GM18498 (cell line): ENCODE measurements at regions not wholly inside any gene's neighbourhood (a gene's known extent, or its start where the extent isn't known, plus 50 kb on each side); places are given as distances from the start of the nearest gene placed in this dataset.
A peak's percentile ranks its signal among the peaks of the same experiment; 100 is the strongest.

Experiments
- ATAC-seq: cut with Tn5 transposase; IDR thresholded peaks from one replicate; pipeline ENCODE4 v1.9.1; 2021; ENCODE audit warnings: mild to moderate bottlenecking, moderate library complexity; ENCODE audit not compliant: unreplicated experiment

- no peak for ATAC-seq
Measured at GRCh38 chr2:15789381-15790062, 150.8 kb upstream of the MYCN start.

GRCh38 chr2:15790326-15790725 lies 150.0 kb upstream of the MYCN start:
- ATAC-seq, result no peak

GRCh38 chr2:15790838-15791237 lies 149.5 kb upstream of the MYCN start:
- no peak for ATAC-seq

- no peak for ATAC-seq
Measured at GRCh38 chr2:15791294-15791693, 149.1 kb upstream of the MYCN start.

- ATAC-seq, result no peak
Measured at GRCh38 chr2:15792331-15792730, 148.0 kb upstream of the MYCN start.

GRCh38 chr2:15793078-15793913 lies 147.1 kb upstream of the MYCN start:
- no peak for ATAC-seq

- ATAC-seq, result no peak
Measured at GRCh38 chr2:15793978-15794377, 146.4 kb upstream of the MYCN start.

- no peak for ATAC-seq
Measured at GRCh38 chr2:15794608-15795134, 145.7 kb upstream of the MYCN start.

GRCh38 chr2:15795426-15795825 lies 144.9 kb upstream of the MYCN start:
- no peak for ATAC-seq

- ATAC-seq, result no peak
Measured at GRCh38 chr2:15796167-15796942, 144.0 kb upstream of the MYCN start.

- no peak for ATAC-seq
Measured at GRCh38 chr2:15797231-15797938, 143.0 kb upstream of the MYCN start.

- ATAC-seq, result no peak
Measured at GRCh38 chr2:15797939-15798281, 142.4 kb upstream of the MYCN start.

- ATAC-seq, result peak; percentile 14
Measured at GRCh38 chr2:15798701-15799431, 141.5 kb upstream of the MYCN start.

GRCh38 chr2:15799432-15799827 lies 140.9 kb upstream of the MYCN start:
- peak; percentile 66 for ATAC-seq

GRCh38 chr2:15800495-15801329 lies 139.6 kb upstream of the MYCN start:
- ATAC-seq, result no peak

- ATAC-seq, result no peak
Measured at GRCh38 chr2:15801439-15801838, 138.9 kb upstream of the MYCN start.

GRCh38 chr2:15801904-15802303 lies 138.4 kb upstream of the MYCN start:
- ATAC-seq, result no peak

GRCh38 chr2:15802657-15803542 lies 137.4 kb upstream of the MYCN start:
- no peak for ATAC-seq
